ENCODE measurements at regions not wholly inside any gene's neighbourhood (a gene's known extent, or its start where the extent isn't known, plus 50 kb on each side); places are given as distances from the start of the nearest gene placed in this dataset.

GRCh38 chr10:91684841-91685240 is 52.0 kb upstream of the PPP1R3C start:
- in situ Hi-C loops (cut with MboI) (no loop called here), intact Hi-C loops (cut with micrococcal nuclease) (no loop called here)
- H3K9ac ChIP-seq (ENCODE audit: insufficient read depth in 1 of 2, low read depth in 2 of 2, low read length in 2 of 2) = no peak overlapping the region
- H3K9me1 ChIP-seq (ENCODE audit: control insufficient read depth, insufficient read depth, low read length) = no peaks in the 10 kb centered on the region
- no peaks in the 10 kb centered on the region for H3K36me3 ChIP-seq (ENCODE audit: control insufficient read depth, insufficient read depth, low read length)
- no peak overlapping the region for H2AFZ ChIP-seq (ENCODE audit: low read depth, low read length)
- ChIA-PET CTCF (ENCODE audit: low intra/inter-chr PET ratio) (no interaction called here), POLR2A (no interaction called here)
- 9% methylated on average over 2 of the region's 2 CpGs for WGBS (ENCODE audit: insufficient coverage, low coverage, missing lambda C conversion rate)
- ATAC-seq (no peak), DNase-seq (ENCODE audit: extremely low read depth in 1 of 4, low spot score in 3 of 4) (no peak), FAIRE-seq (no peak)
- no peaks in the 10 kb centered on the region for H3K9me3 ChIP-seq (replicated peaks; ENCODE audit: control insufficient read depth, insufficient read depth, low read depth, low read length)
- H3K79me2 ChIP-seq (ENCODE audit: control insufficient read depth, insufficient read depth, low read length) = no peaks in the 10 kb centered on the region
- no peaks in the 10 kb centered on the region for H3K27me3 ChIP-seq (ENCODE audit: control insufficient read depth in 2 of 2, insufficient read depth in 2 of 2, low read length in 2 of 2)
- BruUV-seq (replicated peaks) = no TSS peak
- H3K4me3 ChIP-seq = no peak overlapping the region
- H4K20me1 ChIP-seq (replicated peaks; ENCODE audit: control insufficient read depth, insufficient read depth, low read length) = no peaks in the 10 kb centered on the region
- H3K4me2 ChIP-seq (ENCODE audit: insufficient read depth, low read length) = no peak overlapping the region
- H3K27ac ChIP-seq (ENCODE audit: extremely low read depth, low read depth, low read length) = no peak overlapping the region
- peaks cover 0 to 3% of the 10 kb centered on the region in 2 experiments; a peak in 3 of 5 replicates for H3K4me1 ChIP-seq (replicated peaks in 1 of 2; ENCODE audit: control insufficient read depth in 2 of 2, insufficient read depth in 2 of 2, low read length in 2 of 2)
- no peak for TF ChIP-seq JUND (IDR thresholded peaks at IDR 0.05; ENCODE audit: borderline replicate concordance, low read depth, low read length)
- TF ChIP-seq JUND (tag; IDR thresholded peaks at IDR 0.05; ENCODE audit: borderline replicate concordance, low read depth, low read length) = no peak
- no peak for TF ChIP-seq SFPQ (IDR thresholded peaks at IDR 0.05; ENCODE audit: low read depth, low read length)
- no peak for TF ChIP-seq LEF1 (IDR thresholded peaks at IDR 0.05)
- TF ChIP-seq SAFB2 (IDR thresholded peaks at IDR 0.05; ENCODE audit: borderline replicate concordance, low read depth, low read length, severe bottlenecking) = no peak
- TF ChIP-seq CREM (IDR thresholded peaks at IDR 0.05; ENCODE audit: low read depth) = no peak
- no peak for TF ChIP-seq PML (IDR thresholded peaks at IDR 0.05; ENCODE audit: low read length)
